ENCODE measurements at regions not wholly inside any gene's neighbourhood (a gene's known extent, or its start where the extent isn't known, plus 50 kb on each side); places are given as distances from the start of the nearest gene placed in this dataset.

DNA sequence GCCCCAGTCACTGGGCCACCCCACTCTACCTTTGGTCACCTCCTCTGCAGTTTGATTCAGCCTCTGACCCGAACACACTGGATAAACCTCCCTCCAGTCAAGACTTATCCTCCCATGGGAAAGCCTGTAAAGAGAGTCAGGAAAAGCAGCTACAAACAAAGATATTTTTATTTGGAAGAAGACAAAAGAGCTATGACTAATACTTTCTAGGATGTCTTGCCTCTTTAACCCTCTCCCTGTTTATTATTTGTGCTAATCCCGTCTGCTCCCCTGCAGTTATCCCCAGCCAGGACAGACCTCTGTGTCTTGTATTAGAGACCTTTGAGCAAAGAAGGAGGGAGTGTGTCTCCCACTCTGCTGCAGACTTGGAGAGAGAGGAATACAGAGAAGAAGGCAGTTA is 178.3 kb downstream of the EFNB2 start:
- no peak for DNase-seq (ENCODE audit: low spot score)
- intact Hi-C loops (cut with DNase I), result no loop called here

DNA sequence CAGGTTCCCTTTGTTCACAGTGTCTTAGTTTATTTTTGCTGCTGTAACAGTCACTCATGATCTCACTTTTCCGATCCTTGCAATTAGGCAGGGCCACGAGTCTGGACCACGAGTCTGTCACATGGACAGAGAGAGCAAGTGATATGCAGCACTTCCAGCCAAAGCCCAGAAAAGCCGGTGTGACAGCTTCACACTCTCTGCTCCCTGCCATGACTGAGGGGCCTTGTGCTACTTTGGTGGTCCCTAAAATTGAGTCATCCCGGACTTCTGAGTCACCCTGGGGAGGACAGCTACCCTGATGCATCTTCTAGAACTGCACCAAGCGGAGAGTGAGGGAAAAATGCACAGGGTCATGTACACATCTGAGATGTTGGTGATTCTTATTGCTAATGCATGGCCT is 179.6 kb downstream of the EFNB2 start:
- intact Hi-C loops (cut with DNase I), result no loop called here
- no peak for DNase-seq (ENCODE audit: low spot score)

- intact Hi-C loops (cut with DNase I), result no loop called here
These were observed 180.5 kb downstream of the EFNB2 start for GRCh38 chr13:106354961-106355360.

DNA sequence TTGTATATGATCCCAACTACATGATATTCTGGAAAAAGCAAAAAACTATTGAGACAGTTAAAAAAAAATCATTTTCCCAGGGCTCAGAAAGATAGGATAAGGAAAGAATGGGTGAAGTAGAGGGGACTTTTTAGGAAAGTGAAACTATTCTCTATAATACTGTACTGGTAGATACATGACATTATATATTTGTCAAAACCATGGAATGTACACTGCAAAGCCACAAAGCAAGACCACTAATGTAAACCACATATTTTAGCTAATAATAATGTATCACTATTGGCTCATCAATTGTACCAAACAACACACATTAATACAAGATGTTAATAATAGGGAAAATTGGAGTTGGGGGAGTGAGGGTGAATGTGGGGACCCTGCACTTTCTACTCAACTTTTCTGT is 182.6 kb downstream of the EFNB2 start:
- intact Hi-C loops (cut with DNase I), result no loop called here
- DNase-seq (ENCODE audit: low spot score), result no peak

More at GRCh38 chr13:106354961-106355360, 180.5 kb downstream of the EFNB2 start:
- DNase-seq (ENCODE audit: low spot score), result no peak

DNA sequence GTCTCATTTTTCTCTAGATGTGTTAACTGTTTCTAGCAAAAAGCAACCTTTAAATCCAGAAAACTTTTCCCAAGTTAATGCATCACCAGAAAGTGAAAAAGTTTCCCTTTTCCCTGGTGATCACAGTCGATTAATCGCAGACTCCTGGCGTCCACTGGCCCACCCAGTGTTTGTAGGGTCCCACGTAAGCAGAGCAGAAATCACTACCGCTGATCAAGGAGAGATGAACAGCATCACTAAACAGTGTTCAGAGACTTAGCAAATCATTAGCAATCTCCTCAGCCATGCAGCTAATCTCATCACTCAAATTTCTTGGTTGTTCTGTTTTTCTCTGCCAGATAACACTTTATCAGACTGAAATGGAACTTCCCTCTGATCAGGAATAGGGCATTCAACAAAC is 184.2 kb downstream of the EFNB2 start:
- intact Hi-C loops (cut with DNase I), result no loop called here
- no peak for DNase-seq (ENCODE audit: low spot score)

GRCh38 chr13:106350208-106350607 is 185.3 kb downstream of the EFNB2 start:
- intact Hi-C loops (cut with DNase I), result no loop called here
- no peak for DNase-seq (ENCODE audit: low spot score)

DNA sequence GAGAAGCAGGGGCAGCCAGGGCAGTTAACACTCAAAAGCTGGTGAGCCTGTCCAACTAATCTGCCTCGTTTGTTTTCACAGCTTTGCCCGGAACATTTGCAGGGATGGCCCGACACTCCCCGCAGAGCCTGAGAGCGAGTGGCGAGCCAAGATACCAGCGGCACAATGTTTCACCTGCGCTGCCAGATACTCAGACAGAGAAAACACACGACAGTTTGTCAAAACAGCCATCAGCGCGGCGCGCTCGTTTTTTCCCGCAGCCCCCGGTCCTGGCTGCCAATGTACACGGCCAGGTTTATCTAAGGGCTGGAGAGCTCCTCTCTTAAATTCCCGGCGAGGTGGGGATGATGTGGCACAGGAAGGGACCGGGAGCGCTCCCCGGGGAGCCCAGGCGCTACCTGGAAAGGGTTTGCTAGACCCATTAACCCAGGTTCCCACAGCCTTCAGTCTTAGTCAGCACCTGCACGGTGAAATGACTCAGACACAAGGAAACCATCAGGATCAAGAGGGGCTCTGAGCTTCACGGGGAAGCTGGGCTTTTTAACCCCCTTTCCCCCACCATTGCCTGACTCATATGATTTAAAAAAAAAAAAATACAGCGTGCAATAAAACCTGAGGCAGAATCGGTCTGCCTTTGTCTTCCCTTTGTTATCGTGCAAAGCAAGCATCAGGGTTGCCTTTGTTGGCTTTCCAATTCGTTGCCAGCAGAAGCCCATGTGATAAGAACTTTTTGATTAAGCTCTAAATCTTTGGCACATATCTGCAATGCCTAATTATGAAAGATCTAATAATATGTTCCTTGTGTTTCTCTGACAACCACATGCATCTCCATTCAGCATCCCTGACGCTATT is 186.2 kb downstream of the EFNB2 start:
- no peak for DNase-seq (ENCODE audit: low spot score)

GRCh38 chr13:106348075-106348840 is 187.2 kb downstream of the EFNB2 start:
- no peak for DNase-seq (ENCODE audit: low spot score)
- intact Hi-C loops (cut with DNase I), result no loop called here

More for the DNA sequence above, 186.2 kb downstream of the EFNB2 start:
- intact Hi-C loops (cut with DNase I), result no loop called here

- no peak for DNase-seq (ENCODE audit: low spot score)
- intact Hi-C loops (cut with DNase I), result loop anchor here in 1 of 2 donors (1.0 kb wide), 1 partner anchor 18 kb away; no protein-coding TSS in a partner anchor
These were observed 191.1 kb downstream of the EFNB2 start for GRCh38 chr13:106344342-106344741.

- DNase-seq (ENCODE audit: low spot score), result no peak
- intact Hi-C loops (cut with DNase I), result loop anchor here in 1 of 2 donors (1.0 kb wide), 1 partner anchor 18 kb away; no protein-coding TSS in a partner anchor
These were observed 191.6 kb downstream of the EFNB2 start for GRCh38 chr13:106343836-106344235.

DNA sequence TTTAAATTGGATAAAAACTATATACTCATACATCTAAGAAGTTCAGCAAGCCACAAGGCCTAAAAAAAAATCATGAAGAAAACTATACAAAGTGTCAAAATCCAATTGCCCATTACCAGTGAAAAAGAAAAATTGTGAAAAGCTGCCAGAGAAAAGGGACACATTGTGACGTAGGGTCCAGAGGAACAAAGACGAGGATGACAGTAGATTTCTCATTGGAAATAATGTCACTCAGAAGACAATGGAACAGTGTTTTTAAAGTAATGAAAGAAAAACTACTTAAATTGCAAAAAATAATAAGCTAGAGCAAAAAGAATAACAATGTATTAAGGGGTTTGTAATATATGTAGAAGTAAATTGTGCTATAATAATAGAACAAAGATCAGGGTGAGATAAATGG is 195.2 kb downstream of the EFNB2 start:
- no peak for DNase-seq (ENCODE audit: low spot score)
- intact Hi-C loops (cut with DNase I), result no loop called here

GRCh38 chr13:106337096-106337850 is 198.2 kb downstream of the EFNB2 start:
- DNase-seq (ENCODE audit: low spot score), result no peak
- intact Hi-C loops (cut with DNase I), result no loop called here

- intact Hi-C loops (cut with DNase I), result no loop called here
These were observed 198.8 kb downstream of the EFNB2 start for GRCh38 chr13:106336668-106337067.

DNA sequence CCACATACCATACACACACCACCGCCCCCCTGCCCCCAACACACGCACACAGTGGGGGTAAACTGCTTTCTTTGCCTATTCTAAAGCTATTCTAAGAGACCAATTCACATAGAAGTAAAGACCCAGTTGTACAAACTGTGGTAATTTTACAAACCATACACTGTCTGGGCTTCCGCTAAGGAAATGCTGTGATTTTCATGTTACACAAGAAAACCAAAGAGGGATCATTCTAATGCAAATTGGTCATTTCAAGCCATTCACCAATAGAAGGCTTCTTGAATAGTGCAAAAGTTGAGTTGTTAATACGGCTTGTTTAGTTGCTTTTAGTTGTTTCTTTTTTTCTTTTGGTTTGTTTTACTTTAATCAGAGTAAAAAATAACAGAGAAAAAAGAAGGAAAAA is 202.8 kb downstream of the EFNB2 start:
- intact Hi-C loops (cut with DNase I), result no loop called here
- DNase-seq (ENCODE audit: low spot score), result no peak

More at GRCh38 chr13:106336668-106337067, 198.8 kb downstream of the EFNB2 start:
- no peak for DNase-seq (ENCODE audit: low spot score)

GRCh38 chr13:106331116-106331515 is 204.3 kb downstream of the EFNB2 start:
- intact Hi-C loops (cut with DNase I), result no loop called here

GRCh38 chr13:106329941-106330340 is 205.5 kb downstream of the EFNB2 start:
- no peak for DNase-seq (ENCODE audit: low spot score)
- intact Hi-C loops (cut with DNase I), result no loop called here

More at GRCh38 chr13:106331116-106331515, 204.3 kb downstream of the EFNB2 start:
- no peak for DNase-seq (ENCODE audit: low spot score)

DNA sequence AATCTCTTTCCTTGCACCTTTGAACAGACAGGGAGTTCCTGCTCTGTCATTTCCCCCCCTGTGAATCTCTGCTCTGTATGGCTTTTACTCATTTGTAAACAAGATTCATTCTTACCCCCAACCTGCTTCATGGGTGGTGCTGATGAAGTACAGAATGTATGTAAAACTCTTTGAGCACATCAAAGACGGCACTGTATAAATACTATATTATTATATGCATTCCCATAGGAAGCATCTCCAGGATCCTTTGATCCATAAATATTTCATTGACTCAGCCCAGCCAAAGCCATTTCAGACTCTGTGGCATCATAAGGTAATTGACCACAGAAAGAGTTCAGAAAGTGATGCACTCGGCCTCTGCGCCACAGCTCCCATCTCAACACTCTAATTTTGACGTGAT is 208.7 kb downstream of the EFNB2 start:
- intact Hi-C loops (cut with DNase I), result no loop called here

DNA sequence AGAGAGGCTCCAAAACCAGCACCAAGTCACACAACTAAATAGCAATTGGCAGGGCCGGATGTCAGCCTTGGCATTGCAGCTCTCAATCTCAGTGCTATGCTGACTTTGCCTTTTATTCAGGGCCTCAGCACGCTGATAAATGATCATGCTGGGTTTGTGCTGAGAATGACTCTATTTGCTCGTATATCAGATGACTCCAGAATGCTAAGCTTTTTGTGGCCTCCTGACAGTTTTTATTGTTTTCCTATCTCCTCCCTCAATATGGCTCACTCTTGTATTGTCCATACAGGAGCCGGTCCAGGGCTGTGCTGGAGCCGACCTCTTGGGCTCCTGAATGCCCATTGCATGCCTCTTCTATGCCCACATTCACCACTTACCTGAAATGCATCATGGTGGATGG is 211.0 kb downstream of the EFNB2 start:
- no peak for DNase-seq (ENCODE audit: low spot score)
- intact Hi-C loops (cut with DNase I), result no loop called here

More for the DNA sequence above, 208.7 kb downstream of the EFNB2 start:
- no peak for DNase-seq (ENCODE audit: low spot score)

DNA sequence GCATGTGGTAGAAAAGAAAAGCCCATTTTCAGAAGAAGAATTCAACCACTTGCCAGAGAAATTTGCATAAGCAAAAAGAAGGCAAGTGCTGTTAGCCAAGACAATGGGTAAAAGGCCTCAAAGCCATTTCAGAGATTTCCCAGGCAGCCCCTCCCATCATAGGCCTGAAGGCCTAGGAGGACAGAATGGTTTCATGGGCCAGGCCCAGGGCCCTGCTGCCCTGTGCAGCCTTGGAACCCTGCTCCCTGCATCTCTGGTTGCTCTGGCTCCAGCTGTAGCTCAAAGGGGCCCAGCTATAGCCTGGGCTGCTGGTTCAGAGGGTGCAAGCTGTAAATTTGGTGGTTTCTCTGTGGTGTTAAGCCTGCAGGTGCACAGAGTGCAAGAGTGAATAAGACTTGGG is 212.8 kb downstream of the EFNB2 start:
- intact Hi-C loops (cut with DNase I), result no loop called here

DNA sequence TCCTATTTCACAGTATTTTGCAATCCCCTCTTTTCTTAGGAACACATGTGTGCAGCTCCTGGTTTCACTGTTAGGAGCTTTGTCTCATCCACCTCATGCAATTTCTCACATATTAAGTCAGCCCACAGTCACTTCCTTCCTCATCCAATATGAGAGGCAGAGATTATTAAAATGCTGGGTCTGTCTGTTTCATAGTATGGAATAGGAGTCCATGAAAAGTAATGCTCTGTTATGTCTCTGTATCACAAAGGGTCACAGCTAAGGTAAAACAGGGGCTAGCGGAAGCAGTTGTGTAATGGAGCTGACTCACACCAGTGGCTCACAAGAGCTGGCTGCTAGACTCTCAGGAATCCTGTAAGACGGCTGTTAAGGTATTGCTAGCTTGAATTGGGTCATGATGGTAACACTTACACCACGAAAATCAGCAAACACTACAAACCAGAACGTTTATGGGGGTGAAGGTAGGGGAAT is 216.5 kb downstream of the EFNB2 start:
- intact Hi-C loops (cut with DNase I), result no loop called here
- no peak for DNase-seq (ENCODE audit: low spot score)

More for the DNA sequence above, 212.8 kb downstream of the EFNB2 start:
- no peak for DNase-seq (ENCODE audit: low spot score)

All from posterior vena cava (tissue), 2 donors.